ENCODE measurements at regions not wholly inside any gene's neighbourhood (a gene's known extent, or its start where the extent isn't known, plus 50 kb on each side); places are given as distances from the start of the nearest gene placed in this dataset.
A peak's percentile ranks its signal among the peaks of the same experiment; 100 is the strongest.

- H3K9me3 ChIP-seq (ENCODE audit: insufficient read depth, low read depth) = no peaks in the 10 kb centered on the region
- H3K4me3 ChIP-seq = no peak overlapping the region
- H2AFZ ChIP-seq = no peak overlapping the region
- ChIA-PET CTCF (no interaction called here), POLR2A (ENCODE audit: unreplicated experiment) (no interaction called here)
- H3F3A ChIP-seq (ENCODE audit: insufficient read depth, low read depth) = peaks cover 28% of the 10 kb centered on the region
- H3K4me1 ChIP-seq (replicated peaks; ENCODE audit: insufficient read depth) = peaks cover 36% of the 10 kb centered on the region
- TF ChIP-seq CTCF (conservative IDR thresholded peaks at IDR 0.05) (no peak), EZH2 (IDR thresholded peaks at IDR 0.05; ENCODE audit: low read depth) (no peak)
- no peaks in the 10 kb centered on the region for H3K36me3 ChIP-seq (ENCODE audit: low read depth)
- intact Hi-C loops (cut with micrococcal nuclease; ENCODE audit: unreplicated experiment) = loop anchor here (5.0 kb wide), 1 partner anchor 122 kb away; the partner anchor contains the start of gene LRIG3
- H4K20me1 ChIP-seq (ENCODE audit: insufficient read depth) = no peaks in the 10 kb centered on the region
- H3K9me2 ChIP-seq (ENCODE audit: insufficient read depth) = no peaks in the 10 kb centered on the region
- no peaks in the 10 kb centered on the region for H3K79me2 ChIP-seq (ENCODE audit: low read depth)
- H3K27me3 ChIP-seq (ENCODE audit: insufficient read depth, low read depth) = no peaks in the 10 kb centered on the region
- DNase-seq = no peak
- H3K4me2 ChIP-seq = no peak overlapping the region
- no TSS peak for BruUV-seq (replicated peaks)
- H3K27ac ChIP-seq = no peak overlapping the region
Observed at GRCh38 chr12:59044791-59045190, 124.5 kb upstream of the LRIG3 start.

GRCh38 chr12:59041241-59042121, 121.2 kb upstream of the LRIG3 start:
- H3F3A ChIP-seq (ENCODE audit: insufficient read depth, low read depth) = peaks cover 28% of the 10 kb centered on the region
- intact Hi-C loops (cut with micrococcal nuclease; ENCODE audit: unreplicated experiment) = loop anchor here (2.0 to 5.0 kb wide), 2 partner anchors 119 to 165 kb away; partner anchors contain the start of gene LRIG3
- no TSS peak for BruUV-seq (replicated peaks)
- H3K9me2 ChIP-seq (ENCODE audit: insufficient read depth) = no peaks in the 10 kb centered on the region
- no peaks in the 10 kb centered on the region for H4K20me1 ChIP-seq (ENCODE audit: insufficient read depth)
- H3K79me2 ChIP-seq (ENCODE audit: low read depth) = no peaks in the 10 kb centered on the region
- TF ChIP-seq CTCF (conservative IDR thresholded peaks at IDR 0.05) (no peak), EZH2 (IDR thresholded peaks at IDR 0.05; ENCODE audit: low read depth) (no peak)
- H3K36me3 ChIP-seq (ENCODE audit: low read depth) = no peaks in the 10 kb centered on the region
- no peak overlapping the region; the same call in 1 of the 2 replicates for H2AFZ ChIP-seq
- peaks cover 2% of the 10 kb centered on the region; the same call in 1 of the 2 replicates for H3K9me3 ChIP-seq (ENCODE audit: insufficient read depth, low read depth)
- no peak overlapping the region; the same call in 1 of the 2 replicates for H3K4me3 ChIP-seq
- ChIA-PET POLR2A (ENCODE audit: unreplicated experiment) (interaction anchor here (0.6 kb wide), 2 partner anchors 116 to 655 kb away, joined by 3 to 8 read pairs; no protein-coding TSS in a partner anchor), CTCF (interaction anchor here (0.6 kb wide), 1 partner anchor 8 kb away, joined by 12 read pairs; no protein-coding TSS in a partner anchor)
- peak overlapping the region; percentile 69 for H3K27ac ChIP-seq
- H3K4me2 ChIP-seq = peak overlapping the region; percentile 55
- peaks cover 37% of the 10 kb centered on the region for H3K4me1 ChIP-seq (replicated peaks; ENCODE audit: insufficient read depth)
- H3K27me3 ChIP-seq (ENCODE audit: insufficient read depth, low read depth) = no peaks in the 10 kb centered on the region
- DNase-seq = peak in 1 of 2 experiments; percentile 93

- no peaks in the 10 kb centered on the region for H3K27me3 ChIP-seq (ENCODE audit: insufficient read depth, low read depth)
- peaks cover 28% of the 10 kb centered on the region for H3F3A ChIP-seq (ENCODE audit: insufficient read depth, low read depth)
- H4K20me1 ChIP-seq (ENCODE audit: insufficient read depth) = no peaks in the 10 kb centered on the region
- no peak overlapping the region for H2AFZ ChIP-seq
- TF ChIP-seq EZH2 (IDR thresholded peaks at IDR 0.05; ENCODE audit: low read depth) (no peak), CTCF (conservative IDR thresholded peaks at IDR 0.05) (no peak)
- H3K36me3 ChIP-seq (ENCODE audit: low read depth) = no peaks in the 10 kb centered on the region
- H3K9me3 ChIP-seq (ENCODE audit: insufficient read depth, low read depth) = peaks cover 2% of the 10 kb centered on the region; the same call in 1 of the 2 replicates
- no TSS peak for BruUV-seq (replicated peaks)
- no peaks in the 10 kb centered on the region for H3K79me2 ChIP-seq (ENCODE audit: low read depth)
- POLR2A ChIA-PET (ENCODE audit: unreplicated experiment) = interaction anchor here (0.5 kb wide), 1 partner anchor 23 kb away, joined by 4 read pairs; no protein-coding TSS in a partner anchor
- intact Hi-C loops (cut with micrococcal nuclease; ENCODE audit: unreplicated experiment) = loop anchor here (2.0 to 5.0 kb wide), 2 partner anchors 118 to 164 kb away; partner anchors contain the start of gene LRIG3
- peak; percentile 10 to 52 for DNase-seq
- peaks cover 37% of the 10 kb centered on the region for H3K4me1 ChIP-seq (replicated peaks; ENCODE audit: insufficient read depth)
- no peaks in the 10 kb centered on the region; the same call in 1 of the 2 replicates for H3K9me2 ChIP-seq (ENCODE audit: insufficient read depth)
- no peak overlapping the region for H3K4me3 ChIP-seq
- peak overlapping the region; percentile 55 for H3K4me2 ChIP-seq
- CTCF ChIA-PET = interaction anchor here (0.6 to 0.7 kb wide), 2 partner anchors 8 to 121 kb away, joined by 7 to 12 read pairs; no protein-coding TSS in a partner anchor
- H3K27ac ChIP-seq = peak overlapping the region; percentile 69
Observed at GRCh38 chr12:59040656-59041055, 120.4 kb upstream of the LRIG3 start.
